ENCODE measurements at regions not wholly inside any gene's neighbourhood (a gene's known extent, or its start where the extent isn't known, plus 50 kb on each side); places are given as distances from the start of the nearest gene placed in this dataset.

- no peak overlapping the region for H3K9ac ChIP-seq (ENCODE audit: low read depth in 1 of 2, low read length in 2 of 2)
- WGBS = 93% methylated on average over 11 of the region's 11 CpGs
- no peaks in the 10 kb centered on the region for H3K27me3 ChIP-seq (ENCODE audit: control insufficient read depth in 4 of 4, insufficient read depth in 4 of 4, low read length in 3 of 4)
- H3K9me3 ChIP-seq (ENCODE audit: control insufficient read depth in 4 of 4, low read length in 3 of 4) = no peaks in the 10 kb centered on the region
- no peaks in the 10 kb centered on the region for H3K36me3 ChIP-seq (ENCODE audit: control insufficient read depth in 4 of 4, insufficient read depth in 3 of 4, low read depth in 1 of 4, low read length in 3 of 4)
- TF ChIP-seq JUND (IDR thresholded peaks at IDR 0.05) (no peak), GABPA (IDR thresholded peaks at IDR 0.05 in 1 of 2, conservative IDR thresholded peaks at IDR 0.05 in 1 of 2) (no peak), FOXA2 (IDR thresholded peaks at IDR 0.05) (no peak), FOXA1 (IDR thresholded peaks at IDR 0.05) (no peak), SP1 (IDR thresholded peaks at IDR 0.05) (no peak)
- TF ChIP-seq, protein P1, sequence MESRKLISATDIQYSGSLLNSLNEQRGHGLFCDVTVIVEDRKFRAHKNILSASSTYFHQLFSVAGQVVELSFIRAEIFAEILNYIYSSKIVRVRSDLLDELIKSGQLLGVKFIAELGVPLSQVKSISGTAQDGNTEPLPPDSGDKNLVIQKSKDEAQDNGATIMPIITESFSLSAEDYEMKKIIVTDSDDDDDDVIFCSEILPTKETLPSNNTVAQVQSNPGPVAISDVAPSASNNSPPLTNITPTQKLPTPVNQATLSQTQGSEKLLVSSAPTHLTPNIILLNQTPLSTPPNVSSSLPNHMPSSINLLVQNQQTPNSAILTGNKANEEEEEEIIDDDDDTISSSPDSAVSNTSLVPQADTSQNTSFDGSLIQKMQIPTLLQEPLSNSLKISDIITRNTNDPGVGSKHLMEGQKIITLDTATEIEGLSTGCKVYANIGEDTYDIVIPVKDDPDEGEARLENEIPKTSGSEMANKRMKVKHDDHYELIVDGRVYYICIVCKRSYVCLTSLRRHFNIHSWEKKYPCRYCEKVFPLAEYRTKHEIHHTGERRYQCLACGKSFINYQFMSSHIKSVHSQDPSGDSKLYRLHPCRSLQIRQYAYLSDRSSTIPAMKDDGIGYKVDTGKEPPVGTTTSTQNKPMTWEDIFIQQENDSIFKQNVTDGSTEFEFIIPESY (IDR thresholded peaks at IDR 0.05) = no peak
- TF ChIP-seq, protein P2, sequence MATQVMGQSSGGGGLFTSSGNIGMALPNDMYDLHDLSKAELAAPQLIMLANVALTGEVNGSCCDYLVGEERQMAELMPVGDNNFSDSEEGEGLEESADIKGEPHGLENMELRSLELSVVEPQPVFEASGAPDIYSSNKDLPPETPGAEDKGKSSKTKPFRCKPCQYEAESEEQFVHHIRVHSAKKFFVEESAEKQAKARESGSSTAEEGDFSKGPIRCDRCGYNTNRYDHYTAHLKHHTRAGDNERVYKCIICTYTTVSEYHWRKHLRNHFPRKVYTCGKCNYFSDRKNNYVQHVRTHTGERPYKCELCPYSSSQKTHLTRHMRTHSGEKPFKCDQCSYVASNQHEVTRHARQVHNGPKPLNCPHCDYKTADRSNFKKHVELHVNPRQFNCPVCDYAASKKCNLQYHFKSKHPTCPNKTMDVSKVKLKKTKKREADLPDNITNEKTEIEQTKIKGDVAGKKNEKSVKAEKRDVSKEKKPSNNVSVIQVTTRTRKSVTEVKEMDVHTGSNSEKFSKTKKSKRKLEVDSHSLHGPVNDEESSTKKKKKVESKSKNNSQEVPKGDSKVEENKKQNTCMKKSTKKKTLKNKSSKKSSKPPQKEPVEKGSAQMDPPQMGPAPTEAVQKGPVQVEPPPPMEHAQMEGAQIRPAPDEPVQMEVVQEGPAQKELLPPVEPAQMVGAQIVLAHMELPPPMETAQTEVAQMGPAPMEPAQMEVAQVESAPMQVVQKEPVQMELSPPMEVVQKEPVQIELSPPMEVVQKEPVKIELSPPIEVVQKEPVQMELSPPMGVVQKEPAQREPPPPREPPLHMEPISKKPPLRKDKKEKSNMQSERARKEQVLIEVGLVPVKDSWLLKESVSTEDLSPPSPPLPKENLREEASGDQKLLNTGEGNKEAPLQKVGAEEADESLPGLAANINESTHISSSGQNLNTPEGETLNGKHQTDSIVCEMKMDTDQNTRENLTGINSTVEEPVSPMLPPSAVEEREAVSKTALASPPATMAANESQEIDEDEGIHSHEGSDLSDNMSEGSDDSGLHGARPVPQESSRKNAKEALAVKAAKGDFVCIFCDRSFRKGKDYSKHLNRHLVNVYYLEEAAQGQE (IDR thresholded peaks at IDR 0.05) = no peak
- TF ChIP-seq, protein P3, sequence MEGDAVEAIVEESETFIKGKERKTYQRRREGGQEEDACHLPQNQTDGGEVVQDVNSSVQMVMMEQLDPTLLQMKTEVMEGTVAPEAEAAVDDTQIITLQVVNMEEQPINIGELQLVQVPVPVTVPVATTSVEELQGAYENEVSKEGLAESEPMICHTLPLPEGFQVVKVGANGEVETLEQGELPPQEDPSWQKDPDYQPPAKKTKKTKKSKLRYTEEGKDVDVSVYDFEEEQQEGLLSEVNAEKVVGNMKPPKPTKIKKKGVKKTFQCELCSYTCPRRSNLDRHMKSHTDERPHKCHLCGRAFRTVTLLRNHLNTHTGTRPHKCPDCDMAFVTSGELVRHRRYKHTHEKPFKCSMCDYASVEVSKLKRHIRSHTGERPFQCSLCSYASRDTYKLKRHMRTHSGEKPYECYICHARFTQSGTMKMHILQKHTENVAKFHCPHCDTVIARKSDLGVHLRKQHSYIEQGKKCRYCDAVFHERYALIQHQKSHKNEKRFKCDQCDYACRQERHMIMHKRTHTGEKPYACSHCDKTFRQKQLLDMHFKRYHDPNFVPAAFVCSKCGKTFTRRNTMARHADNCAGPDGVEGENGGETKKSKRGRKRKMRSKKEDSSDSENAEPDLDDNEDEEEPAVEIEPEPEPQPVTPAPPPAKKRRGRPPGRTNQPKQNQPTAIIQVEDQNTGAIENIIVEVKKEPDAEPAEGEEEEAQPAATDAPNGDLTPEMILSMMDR (IDR thresholded peaks at IDR 0.05; ENCODE audit: low read depth, low read length, missing input control) = no peak
- no peak overlapping the region for H3K27ac ChIP-seq (ENCODE audit: low read depth in 1 of 2, low read length in 2 of 2)
- DNase-seq (ENCODE audit: low spot score) = no peak
- H3K4me3 ChIP-seq (ENCODE audit: low read depth in 1 of 3, low read length in 3 of 3) = no peak overlapping the region
- H3K4me1 ChIP-seq (ENCODE audit: control insufficient read depth in 4 of 4, insufficient read depth in 4 of 4, low read length in 3 of 4) = no peaks in the 10 kb centered on the region
These were observed 118.6 kb downstream of the LRIG2 start for GRCh38 chr1:113191579-113192076.

DNA sequence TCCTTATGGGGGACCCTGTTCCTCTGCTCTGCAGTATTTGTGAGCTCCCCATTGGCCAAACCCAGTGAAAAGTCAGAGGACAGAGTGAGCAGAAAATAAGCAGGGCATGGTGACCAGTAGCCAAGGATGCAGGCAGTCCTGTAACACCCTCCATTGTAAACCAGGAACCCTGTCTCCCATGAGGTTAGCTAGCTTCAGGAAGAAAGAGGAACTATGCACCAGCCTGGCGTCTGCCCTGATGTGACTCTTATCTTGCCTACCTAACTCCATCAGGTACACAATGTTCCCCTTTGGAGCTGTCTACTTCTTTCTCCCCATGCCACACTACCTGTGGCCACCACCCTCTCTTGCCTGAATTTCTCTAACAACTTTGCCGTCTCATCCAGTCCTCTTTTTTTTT is 119.2 kb downstream of the LRIG2 start:
- H3K27ac ChIP-seq (ENCODE audit: low read depth in 1 of 2, low read length in 2 of 2) = no peak overlapping the region
- 82% methylated on average over 2 of the region's 2 CpGs for WGBS

More for the DNA sequence above, 119.2 kb downstream of the LRIG2 start:
- H3K9ac ChIP-seq (ENCODE audit: low read depth in 1 of 2, low read length in 2 of 2) = no peak overlapping the region
- H3K4me1 ChIP-seq (ENCODE audit: control insufficient read depth in 4 of 4, insufficient read depth in 4 of 4, low read length in 3 of 4) = no peaks in the 10 kb centered on the region
- no peaks in the 10 kb centered on the region for H3K27me3 ChIP-seq (ENCODE audit: control insufficient read depth in 4 of 4, insufficient read depth in 4 of 4, low read length in 3 of 4)
- no peak for DNase-seq (ENCODE audit: low spot score)
- no peaks in the 10 kb centered on the region for H3K36me3 ChIP-seq (ENCODE audit: control insufficient read depth in 4 of 4, insufficient read depth in 3 of 4, low read depth in 1 of 4, low read length in 3 of 4)
- no peaks in the 10 kb centered on the region for H3K9me3 ChIP-seq (ENCODE audit: control insufficient read depth in 4 of 4, low read length in 3 of 4)
- no peak overlapping the region for H3K4me3 ChIP-seq (ENCODE audit: low read depth in 1 of 3, low read length in 3 of 3)
- no peak for TF ChIP-seq ATF3 (IDR thresholded peaks at IDR 0.05)
- TF ChIP-seq FOXA2 (IDR thresholded peaks at IDR 0.05) = no peak
- TF ChIP-seq, protein P1 (IDR thresholded peaks at IDR 0.05) = no peak
- TF ChIP-seq, protein P4, sequence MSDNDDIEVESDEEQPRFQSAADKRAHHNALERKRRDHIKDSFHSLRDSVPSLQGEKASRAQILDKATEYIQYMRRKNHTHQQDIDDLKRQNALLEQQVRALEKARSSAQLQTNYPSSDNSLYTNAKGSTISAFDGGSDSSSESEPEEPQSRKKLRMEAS (IDR thresholded peaks at IDR 0.05) = no peak
- no peak for TF ChIP-seq SP1 (IDR thresholded peaks at IDR 0.05)
- TF ChIP-seq RXRA (IDR thresholded peaks at IDR 0.05) = no peak
- no peak for TF ChIP-seq JUND (IDR thresholded peaks at IDR 0.05)
